NCI-H510A treated with DMSO at 0.1 percent for 48 hours (cell line): ENCODE measurements at regions not wholly inside any gene's neighbourhood (a gene's known extent, or its start where the extent isn't known, plus 50 kb on each side); places are given as distances from the start of the nearest gene placed in this dataset.

ENCODE experiments used
- DNase-seq: peaks from one replicate; lab custom pipeline; 2025; lab: John Stamatoyannopoulos, UW

DNA sequence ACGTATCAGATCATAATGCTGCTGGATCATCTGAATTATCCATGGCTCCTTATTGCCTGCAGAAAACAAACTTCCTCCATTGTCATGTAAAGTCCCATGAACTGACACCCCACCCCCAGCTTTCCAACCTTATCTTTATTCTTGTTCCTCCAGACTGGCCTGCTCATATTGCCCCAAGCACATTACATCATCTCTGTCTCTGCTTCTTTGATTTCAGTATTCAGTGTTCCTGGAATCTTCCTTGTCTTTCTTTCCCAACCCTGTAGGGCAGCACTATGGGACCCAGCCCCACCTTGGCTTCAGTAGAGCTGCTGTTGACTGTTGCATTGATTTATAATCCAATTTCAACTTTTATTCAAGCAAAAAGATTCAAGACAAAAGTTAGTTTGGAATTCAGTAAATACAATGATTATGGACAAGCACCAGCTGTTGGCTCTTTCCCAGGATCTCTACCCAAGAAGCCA lies 187.5 kb upstream of the ECI2 start:
- DNase-seq: no peak

DNA sequence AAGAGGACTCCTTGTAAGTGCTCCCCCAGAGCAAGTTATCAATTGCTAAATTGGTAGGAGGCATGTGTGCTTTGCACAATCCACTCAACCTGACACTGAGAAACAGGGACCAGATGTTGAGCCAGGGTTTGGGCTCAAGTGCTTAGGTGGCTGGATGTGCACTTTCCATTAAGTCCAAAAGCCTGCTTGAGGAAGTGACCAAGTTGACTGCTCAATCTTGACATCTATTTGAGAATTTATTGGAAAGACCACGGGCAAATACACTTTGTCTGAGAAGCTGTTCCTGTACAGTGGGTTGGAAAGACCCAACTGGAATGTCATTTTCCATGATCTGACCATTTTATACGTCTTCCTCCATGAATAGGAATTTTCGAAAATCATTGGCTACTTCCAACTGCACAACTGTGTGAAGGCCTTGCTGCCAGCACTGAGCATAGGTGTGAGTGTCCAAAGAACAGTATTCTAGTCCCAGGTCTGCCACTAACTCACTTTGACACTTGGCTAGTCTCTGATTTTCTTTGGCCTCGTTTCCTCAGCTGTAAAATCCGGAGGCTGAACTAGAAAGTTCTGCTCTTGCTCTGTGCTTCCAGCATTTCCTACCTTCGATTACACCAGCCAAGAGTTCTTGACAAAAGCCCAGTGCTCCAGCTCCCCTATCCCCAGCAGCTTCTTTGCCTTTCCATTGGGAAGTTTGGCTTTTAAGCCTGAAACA lies 186.9 kb upstream of the ECI2 start:
- DNase-seq: no peak

DNA sequence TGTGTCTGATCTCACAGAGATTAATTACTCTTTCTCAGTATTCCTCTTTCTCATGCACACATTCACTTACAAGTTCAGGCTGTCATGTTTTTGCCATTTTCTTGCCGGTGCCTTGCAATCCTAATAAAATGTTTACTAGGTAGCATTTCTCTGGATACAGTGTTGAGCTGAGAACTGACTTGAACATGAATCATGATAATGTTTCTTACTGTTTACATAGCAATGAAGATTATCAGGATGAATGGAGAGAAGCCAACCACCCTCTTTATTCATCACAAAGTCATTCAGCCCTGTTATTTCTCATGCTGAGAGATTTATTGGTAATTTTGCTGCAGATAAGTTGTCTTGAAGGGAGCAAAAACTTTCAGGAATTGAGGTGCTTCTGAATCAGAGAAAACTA lies 185.5 kb upstream of the ECI2 start:
- no peak for DNase-seq

DNA sequence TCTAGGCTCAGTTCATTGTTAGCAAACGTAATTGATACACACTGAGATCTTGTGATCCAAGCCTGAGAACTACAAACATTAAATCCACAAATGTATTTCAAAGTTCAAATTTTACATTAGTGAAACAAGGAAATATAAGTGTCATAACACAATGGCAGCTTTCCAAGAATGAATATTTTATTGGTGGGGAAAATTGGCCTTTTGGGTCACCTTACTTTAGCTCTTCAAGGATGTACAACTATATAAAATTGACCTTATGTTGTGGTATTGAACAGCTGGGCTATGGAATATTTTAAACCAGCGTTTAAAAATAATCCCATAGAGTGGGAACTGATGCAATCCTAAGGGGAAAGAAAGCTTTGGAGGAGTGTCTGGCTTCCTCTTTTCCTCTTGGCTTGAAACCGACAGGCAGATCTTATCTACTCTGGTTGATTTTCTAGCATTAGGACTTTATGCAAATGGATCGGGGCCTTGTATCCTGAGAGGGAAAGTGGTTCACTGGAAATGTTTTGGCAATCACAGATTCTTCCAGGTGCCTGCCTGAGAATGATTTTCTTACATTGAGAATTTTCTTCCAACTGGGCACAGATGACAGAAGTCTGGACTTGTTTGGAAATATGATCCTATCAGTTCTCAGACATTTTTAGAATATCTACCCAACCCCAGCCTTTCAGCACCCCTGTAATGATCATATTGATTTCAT lies 184.8 kb upstream of the ECI2 start:
- DNase-seq: no peak

DNA sequence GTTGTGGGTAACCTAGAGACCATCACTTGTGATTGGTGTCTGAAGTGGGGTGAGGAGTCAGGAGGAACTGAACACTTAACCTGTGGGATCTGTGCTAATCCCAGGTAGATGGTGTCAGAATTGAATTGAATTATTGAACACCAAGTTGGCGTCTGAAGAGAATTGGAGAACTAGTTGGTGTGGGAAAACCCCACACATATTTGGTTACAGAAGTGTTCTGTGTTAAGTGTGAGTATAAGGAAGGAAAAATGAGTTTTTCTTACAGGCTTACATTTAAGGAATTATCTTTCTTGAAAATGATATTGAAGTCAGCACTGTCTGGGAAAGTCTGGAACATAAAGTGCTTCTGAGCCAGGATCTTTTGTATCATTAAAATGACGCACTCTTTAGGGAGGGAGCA lies 182.9 kb upstream of the ECI2 start:
- DNase-seq: no peak

DNA sequence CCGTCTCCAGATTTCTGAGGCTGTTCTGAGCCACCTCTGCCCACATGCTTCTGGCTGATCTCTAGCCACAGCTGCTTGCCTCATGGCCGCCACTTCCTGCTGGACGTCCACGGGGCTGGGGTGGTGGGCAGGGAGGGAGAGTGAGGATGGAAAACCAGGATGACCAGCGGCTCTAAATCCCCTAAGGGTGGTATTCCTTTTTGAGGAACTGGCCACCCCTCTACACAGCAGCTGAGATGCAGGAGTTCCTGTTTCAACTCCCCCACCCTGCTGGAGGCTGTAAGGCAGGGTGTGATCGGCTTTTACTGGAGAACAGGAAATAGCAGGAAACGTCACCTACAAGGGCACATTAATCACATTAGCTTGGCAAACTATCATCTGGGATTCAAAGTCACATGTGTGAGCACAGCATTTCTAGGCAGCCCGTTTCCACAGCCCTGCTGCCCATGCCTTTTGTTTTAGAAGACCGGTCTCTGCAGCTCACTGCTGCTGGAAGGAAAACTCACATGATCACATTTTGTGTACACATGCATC lies 181.6 kb upstream of the ECI2 start:
- peak; percentile 40 for DNase-seq

DNA sequence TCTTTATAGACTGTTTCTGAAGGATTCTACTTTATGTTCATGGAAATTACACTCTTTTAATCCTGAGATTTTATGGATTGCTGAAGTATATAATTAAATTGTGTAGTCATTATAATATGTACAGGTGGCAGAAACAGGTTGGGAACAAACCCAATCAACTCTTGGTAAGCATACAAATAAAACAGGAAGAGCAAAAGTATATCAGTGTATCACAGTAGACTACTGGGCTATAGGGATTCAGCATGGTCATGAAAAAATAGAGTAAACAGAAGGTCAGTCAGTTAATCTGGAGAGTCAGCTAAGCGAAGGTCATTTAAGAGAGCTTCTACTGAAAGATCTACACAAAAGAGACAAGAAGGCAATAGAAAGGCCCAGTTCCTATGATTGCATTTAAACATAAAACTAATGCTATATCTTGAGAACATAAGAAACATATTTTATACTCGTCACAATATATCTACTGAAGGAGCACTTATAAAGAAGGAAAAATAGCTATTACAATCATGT lies 178.9 kb upstream of the ECI2 start:
- no peak for DNase-seq

DNA sequence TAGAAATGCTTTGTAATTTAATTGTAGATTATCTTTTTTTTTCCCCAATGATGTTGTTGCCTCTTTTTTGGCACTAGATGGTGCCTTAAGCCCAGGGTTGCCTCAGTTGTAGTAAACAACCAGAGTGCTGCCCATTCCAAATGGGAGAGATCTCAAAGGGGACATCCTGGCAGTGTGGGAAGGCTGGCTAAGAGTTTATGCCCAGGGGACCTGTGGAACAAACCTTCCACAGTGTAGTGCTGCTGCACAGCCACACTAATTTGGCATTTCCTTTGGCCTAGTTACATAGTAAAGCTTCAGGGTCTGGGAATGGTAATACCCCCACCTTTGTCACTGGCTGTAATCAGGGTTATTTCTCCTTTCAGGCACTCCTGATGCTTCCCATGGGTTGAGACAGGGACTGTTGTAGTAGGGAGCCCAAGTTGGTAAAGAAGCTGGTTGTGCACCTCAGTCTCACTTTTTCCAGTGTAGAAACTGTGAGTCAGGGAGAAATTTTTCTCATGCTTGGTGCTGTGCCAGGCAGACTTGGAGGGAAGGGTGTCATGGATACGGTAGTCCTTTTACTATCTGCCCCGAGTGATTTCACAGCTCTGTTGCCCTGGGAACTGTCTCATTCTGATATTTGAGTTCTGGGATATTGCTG lies 177.8 kb upstream of the ECI2 start:
- no peak for DNase-seq

DNA sequence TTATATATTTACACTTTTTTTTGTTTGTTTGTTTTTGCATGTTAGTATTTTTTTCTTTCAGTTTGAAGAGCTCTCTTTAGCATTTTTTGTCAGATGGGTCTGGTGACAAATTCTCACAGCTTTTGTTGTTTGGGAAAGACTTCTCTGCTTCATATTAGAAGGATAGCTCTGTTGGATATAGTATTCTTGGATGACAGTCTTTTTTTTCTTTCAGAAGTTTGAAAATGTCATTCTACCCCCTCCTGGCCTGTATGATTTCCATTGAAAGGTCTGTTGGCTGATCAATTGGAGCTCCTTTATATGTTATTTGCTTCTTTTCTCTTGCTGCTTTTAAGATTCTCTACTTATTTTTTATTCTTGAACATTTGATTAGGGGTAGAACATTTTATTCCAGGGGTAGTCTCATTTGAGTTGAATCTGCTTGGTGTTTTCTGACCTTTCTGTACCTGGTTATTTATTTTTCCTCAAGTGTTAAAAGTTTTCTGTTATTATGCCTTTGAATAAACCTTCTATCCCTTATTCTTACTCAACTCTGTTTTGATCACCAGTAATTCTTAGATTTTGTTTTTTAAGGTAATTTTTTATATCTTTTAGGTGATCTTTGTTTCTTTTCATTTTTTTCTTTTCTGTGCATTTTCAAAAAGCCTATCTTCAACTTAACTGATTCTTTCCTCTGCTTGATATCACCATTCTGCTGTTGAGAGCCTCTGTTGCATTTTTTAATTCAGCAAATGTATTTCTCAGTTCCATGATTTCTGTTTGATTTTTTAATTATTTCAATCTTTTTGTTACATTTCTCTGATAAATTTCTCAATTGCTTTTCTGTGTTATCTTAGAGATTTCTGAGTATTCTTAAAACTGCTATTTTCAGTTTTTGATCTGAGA lies 176.8 kb upstream of the ECI2 start:
- DNase-seq: no peak

DNA sequence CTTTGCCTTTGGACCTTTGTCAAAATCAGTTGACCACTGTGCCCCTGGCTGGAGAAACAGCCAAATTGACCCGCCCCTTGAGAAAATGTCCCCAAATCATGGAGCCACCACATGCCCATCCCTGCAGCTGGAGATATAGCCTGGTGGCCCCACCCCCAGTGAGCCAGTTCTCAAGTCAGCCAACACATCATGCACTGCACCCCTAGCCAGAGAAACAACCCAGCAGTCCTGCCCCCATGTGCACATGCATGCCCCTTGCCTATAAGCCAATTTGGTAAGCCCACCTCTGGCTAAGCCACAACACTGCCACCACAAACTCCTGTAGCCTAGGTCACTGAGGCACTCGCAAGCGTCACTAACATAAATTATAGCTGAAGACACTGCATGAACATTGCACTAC lies 174.2 kb upstream of the ECI2 start:
- no peak for DNase-seq

DNA sequence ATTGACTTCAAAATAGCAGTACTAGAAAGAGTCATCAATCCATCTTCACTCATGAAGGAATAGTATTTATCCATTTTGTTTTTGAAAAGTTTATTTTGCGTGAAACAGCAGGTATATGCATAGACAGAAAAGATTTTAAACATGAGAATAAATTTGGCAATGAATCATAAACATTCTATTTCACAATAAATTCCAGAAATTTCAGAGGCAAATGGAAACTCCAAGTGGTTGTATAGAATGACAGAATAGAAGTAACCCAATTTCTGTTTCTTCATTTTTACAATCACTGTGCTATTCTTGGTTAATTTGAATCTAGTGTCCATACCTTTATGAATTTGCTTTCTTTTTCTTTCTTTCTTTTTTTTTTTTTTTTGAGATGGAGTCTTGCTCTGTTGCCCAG lies 173.0 kb upstream of the ECI2 start:
- DNase-seq: no peak

DNA sequence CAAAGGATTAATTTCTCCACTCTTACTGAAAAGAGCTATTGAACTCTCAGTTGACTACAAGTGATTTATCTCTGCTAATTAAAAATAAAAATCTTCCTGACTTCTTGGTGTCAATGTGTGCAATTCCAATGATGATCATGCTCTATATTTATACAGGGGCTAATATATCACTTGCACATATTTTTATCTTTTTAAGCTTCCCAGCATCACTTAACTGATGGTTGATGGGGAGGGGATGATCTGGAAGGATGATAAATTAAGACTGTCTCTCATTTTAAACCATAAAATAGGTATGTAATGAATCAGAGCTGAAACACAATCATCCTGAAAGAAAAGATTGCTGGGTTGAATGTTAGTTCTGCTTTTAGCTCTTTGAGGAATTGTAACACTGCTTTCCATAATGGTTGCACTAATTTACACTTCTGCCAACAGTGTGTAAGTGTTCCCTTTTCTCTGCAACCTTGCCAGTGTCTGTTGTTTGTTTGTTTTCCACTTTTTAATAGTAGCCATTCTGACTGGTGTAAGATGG lies 169.6 kb upstream of the ECI2 start:
- no peak for DNase-seq

DNA sequence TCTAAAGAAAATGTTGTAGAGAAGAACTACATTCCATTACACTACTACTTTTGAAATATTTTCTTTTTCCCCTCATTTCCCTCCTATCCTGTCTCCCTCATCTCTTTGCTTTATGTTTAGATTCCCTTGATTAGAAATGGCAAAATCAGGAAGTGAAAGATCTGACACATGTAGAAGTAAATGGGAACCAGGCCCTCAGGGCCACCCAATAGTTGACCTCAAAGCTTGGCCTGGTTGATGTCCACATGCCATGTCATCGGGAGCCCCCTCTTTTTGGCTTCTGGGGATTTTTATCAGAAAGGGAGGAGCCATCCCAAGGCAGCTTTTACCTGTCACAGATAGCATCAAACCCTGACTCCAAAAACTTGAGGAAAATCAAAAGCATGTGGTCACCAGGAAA lies 168.3 kb upstream of the ECI2 start:
- no peak for DNase-seq

DNA sequence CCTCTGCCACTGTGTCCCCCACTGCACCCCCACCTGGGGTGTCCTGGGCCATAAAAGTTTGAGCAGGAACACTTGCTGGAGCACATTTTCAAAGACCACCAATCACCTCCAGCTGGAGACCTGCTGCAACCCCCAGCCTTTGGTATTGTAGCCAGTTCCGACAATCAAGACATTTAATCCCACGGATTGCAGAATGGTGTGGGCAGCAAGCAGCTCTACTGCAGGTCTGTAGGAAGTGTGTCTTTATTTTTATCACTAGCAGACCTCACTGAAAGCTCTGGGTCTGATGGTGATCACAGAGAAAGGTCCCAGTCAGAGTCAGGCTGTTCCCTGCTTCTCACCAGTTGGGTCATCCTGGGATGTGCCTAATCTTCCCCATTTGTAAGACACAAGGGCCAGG lies 167.1 kb upstream of the ECI2 start:
- DNase-seq: no peak

DNA sequence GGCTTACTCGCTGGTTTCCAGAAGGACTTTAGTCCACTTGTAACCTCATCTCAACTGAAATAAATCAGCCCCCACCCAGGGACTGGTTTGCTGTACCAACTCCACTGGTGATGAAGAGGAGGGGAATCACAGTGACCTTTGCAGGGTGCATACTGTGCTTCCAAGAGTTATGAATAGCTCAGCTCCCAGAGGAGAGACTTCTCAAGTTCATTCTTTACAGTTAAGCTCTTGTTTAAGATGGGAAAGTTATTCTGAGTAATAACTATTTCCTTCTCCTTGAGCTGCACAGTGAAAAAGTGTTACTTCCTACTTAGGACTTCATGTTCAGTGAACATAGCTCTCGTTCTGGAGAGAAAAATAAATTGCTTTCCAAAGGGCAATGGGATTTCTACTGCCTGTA lies 166.5 kb upstream of the ECI2 start:
- no peak for DNase-seq

DNA sequence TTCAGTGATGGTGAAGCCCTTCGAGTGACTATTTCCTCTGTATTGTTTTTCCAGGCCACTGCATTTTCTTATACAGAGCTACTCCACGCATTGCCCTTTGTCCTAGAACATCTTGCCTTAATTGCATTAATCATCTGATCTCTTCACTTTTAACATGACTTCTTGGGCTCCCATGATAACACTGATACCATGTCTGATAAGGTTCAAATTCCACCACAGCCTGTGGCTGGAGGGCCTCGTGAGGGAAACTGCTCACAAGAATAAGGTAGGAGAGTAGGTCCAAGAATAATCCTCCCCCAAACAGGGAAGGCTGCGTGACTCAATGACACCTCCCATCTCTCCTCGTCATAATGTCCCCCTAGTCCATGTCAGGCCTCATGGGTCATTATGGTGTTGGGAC lies 165.5 kb upstream of the ECI2 start:
- no peak for DNase-seq

DNA sequence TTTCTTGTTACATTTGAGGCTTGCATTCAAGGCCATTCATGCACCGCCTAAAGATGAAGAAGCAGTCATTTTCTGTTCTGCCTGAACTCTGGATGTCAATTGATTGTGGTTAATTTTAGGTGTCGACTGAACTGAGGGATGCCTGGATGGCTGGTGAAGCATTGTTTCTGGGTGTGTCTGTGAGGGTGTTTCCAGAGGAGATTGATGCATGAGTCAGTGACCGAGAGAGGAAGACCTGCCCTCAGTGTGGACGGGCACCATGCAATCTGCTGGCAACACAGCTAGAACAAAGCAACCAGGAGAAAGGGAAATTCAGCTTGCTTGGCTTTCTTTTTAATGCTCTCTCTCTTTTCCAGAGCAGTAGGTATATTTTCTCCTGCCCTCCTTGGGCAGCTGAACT lies 164.1 kb upstream of the ECI2 start:
- DNase-seq: no peak

DNA sequence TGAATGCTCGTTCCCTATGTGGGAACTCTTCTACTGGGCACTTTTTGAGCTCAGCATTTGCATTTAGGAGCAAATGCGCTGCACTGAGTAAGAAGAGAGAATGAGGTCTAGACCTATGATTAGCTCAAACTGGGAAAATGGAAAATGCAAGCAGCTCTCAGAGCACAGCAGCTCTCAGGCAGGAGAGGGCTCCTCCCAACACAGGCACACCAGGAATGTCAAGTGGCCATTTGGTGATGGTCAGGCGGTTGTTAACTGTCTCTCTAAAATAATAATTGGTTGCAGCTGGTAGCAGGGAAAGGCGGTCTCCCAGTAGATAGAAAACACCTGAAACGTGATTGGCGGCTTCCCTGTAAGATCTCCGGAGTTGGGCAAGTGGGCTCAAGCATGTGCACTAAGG lies 162.0 kb upstream of the ECI2 start:
- peak; percentile 30 for DNase-seq

DNA sequence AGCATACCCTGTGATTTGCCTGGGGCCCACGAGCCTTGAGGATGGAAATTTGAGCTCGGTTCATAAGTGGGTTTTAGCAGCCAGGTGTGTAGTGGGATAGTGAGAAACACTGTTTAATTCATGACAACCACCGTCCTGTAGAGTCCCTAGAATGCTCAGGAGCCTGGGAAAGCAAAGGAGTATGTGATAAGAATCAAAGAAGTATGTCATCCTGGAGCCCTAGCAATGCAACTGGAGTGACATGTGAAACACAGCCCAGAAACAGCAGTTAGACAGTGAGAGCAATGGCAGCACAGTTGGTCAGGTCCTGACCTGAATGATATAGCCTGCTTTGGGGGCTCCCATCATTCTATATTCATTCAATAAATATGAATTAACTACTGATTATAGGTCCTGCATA lies 161.2 kb upstream of the ECI2 start:
- DNase-seq: no peak

DNA sequence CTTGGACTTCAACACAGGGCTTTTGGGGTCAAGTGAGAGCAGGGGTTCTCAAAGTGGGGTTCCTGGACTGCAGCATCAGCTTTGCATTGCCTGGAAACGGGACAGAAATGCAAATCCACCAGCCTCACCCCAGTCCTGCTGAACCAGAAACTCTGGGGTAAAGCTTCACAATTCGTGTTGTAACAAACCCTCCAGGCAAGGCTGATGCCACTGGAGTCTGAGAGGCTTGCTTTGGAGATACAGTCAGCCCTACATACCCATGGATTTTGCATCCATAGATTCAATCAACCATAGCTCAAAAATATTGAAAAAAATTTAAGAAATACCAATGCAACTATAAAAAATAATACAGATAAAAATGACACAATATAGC lies 160.4 kb upstream of the ECI2 start:
- no peak for DNase-seq

DNA sequence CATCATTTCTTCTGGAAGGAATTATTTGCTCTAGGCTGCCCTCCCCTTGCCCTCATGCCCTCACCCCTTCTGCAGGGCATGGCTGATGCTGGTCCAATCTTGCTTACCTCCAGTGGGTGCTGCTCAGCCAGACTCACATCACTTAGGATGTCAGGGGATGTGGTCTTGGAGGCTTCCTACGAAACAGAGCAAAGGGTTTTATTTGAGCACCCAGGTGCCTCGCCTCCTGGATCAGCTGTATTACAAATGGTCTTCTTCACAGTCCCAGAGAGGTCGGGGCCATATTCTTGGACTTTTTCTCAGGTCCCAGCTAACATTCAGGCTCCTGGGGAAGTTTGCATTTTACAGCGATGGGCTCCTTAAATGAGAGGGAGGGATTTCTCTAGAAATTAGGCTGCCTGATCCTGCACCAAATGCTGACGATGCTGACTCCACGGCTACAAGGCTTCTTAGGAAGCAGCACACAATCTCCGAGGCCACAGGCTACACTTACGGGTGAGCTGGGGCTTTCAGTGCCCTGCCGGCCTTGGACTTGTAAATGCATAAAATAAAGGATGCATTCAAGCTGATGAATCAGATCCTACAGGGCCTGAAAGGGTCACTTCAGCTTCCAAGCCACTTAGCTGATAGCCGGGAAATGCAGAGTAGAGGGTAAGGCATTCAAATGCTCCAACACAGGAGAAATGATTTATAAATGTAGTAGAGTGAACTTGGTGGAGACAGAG lies 159.8 kb upstream of the ECI2 start:
- DNase-seq: no peak
